PFSK-1 (cell line): ENCODE measurements at regions not wholly inside any gene's neighbourhood (a gene's known extent, or its start where the extent isn't known, plus 50 kb on each side); places are given as distances from the start of the nearest gene placed in this dataset.

Experiments used
- FOXP2 ChIP-seq: optimal IDR thresholded peaks from 2 replicates; pipeline ENCODE3; 2011; ENCODE audit warnings: borderline replicate concordance, control low read depth, inconsistent platforms; ENCODE audit not compliant: insufficient read depth; ENCODE audit errors: extremely low read length, extremely low read depth
- POLR2AphosphoS5 ChIP-seq: IDR thresholded peaks from 2 replicates; pipeline ENCODE4 v1.6.1; 2012; ENCODE audit warnings: low read depth, mild to moderate bottlenecking, control low read depth, low read length, moderate library complexity
- REST ChIP-seq, 2 experiments: IDR thresholded peaks; 2 replicates each; pipeline versions ENCODE4 v1.6.1 to v1.8.0; 2011 to 2012; ENCODE audit warnings: low read depth in 2 of 2, low read length in 2 of 2, control low read depth in 1 of 2, inconsistent platforms in 1 of 2, mild to moderate bottlenecking in 1 of 2, moderate library complexity in 1 of 2; ENCODE audit not compliant: insufficient read depth in 1 of 2
- SIN3A ChIP-seq: IDR thresholded peaks from 2 replicates; pipeline ENCODE4 v1.6.1; 2012; ENCODE audit warnings: mild to moderate bottlenecking, low read length, moderate library complexity, borderline replicate concordance; ENCODE audit not compliant: insufficient read depth
- TAF1 ChIP-seq: IDR thresholded peaks from 2 replicates; pipeline ENCODE4 v1.6.1; 2012; ENCODE audit warnings: low read length, control low read depth, borderline replicate concordance; ENCODE audit not compliant: insufficient read depth

GRCh38 chr20:12331236-12331635 lies 413.5 kb downstream of the BTBD3 start:
- TF ChIP-seq POLR2AphosphoS5: no peak
- no peak for TF ChIP-seq REST (IDR thresholded peaks at IDR 0.05; ENCODE audit: insufficient read depth in 1 of 2, low read depth in 2 of 2, low read length in 2 of 2)
- no peak for TF ChIP-seq TAF1
- TF ChIP-seq SIN3A: no peak
- TF ChIP-seq FOXP2: no peak
